Neural cell (in vitro differentiated cells): ENCODE measurements at regions not wholly inside any gene's neighbourhood (a gene's known extent, or its start where the extent isn't known, plus 50 kb on each side); places are given as distances from the start of the nearest gene placed in this dataset.

ENCODE experiments used
- H2AFZ ChIP-seq: fragments of 200-600, 300-800 bp; sonication (generic), shearing (Covaris generic); 2 replicates; pipeline ENCODE4 v1.6.0; 2014; ENCODE audit warnings: low read depth, mild to moderate bottlenecking, antibody characterized with exemption, low read length, moderate library complexity
- H3F3A ChIP-seq: fragments of 200-600 bp; shearing (Covaris generic); 2 replicates; pipeline ENCODE4 v1.6.1; 2016; ENCODE audit warnings: mild to moderate bottlenecking, moderate library complexity, mixed read lengths, antibody characterized with exemption, low read length; ENCODE audit not compliant: insufficient read depth, poor library complexity, severe bottlenecking
- H3K27ac ChIP-seq: fragments of 200-600, 300-800 bp; sonication (generic), shearing (Covaris generic); 2 replicates; pipeline ENCODE4 v1.5.1; 2014; ENCODE audit warnings: mild to moderate bottlenecking, low read length, moderate library complexity
- H3K27me3 ChIP-seq: fragments of 300-800, 200-600 bp; sonication (generic), shearing (Covaris generic); 2 replicates; pipeline ENCODE4 v1.6.0; 2014; ENCODE audit warnings: mild to moderate bottlenecking, low read depth, low read length, moderate library complexity; ENCODE audit not compliant: insufficient read depth
- H3K36me3 ChIP-seq: fragments of 300-800, 200-600 bp; sonication (generic), shearing (Covaris generic); 2 replicates; pipeline ENCODE4 v1.5.1; 2014; ENCODE audit warnings: mild to moderate bottlenecking, antibody characterized with exemption, low read length, moderate library complexity; ENCODE audit not compliant: insufficient read depth
- H3K4me2 ChIP-seq: fragments of 300-800, 200-600 bp; sonication (generic), shearing (Covaris generic); 2 replicates; pipeline ENCODE4 v1.6.0; 2014; ENCODE audit warnings: mild to moderate bottlenecking, low read length
- H3K4me3 ChIP-seq: fragments of 300-800, 200-600 bp; sonication (generic), shearing (Covaris generic); 2 replicates; pipeline ENCODE4 v1.5.1; 2014; ENCODE audit warnings: mild to moderate bottlenecking, low read length, moderate library complexity
- H3K79me2 ChIP-seq: fragments of 200-600 bp; shearing (Covaris generic); replicated peaks from 2 replicates; pipeline ENCODE4 v1.6.0; 2014; ENCODE audit warnings: mild to moderate bottlenecking, low read length, moderate library complexity; ENCODE audit not compliant: insufficient read depth
- H3K9ac ChIP-seq: fragments of 300-800, 200-600 bp; sonication (generic), shearing (Covaris generic); 2 replicates; pipeline ENCODE4 v1.6.1; 2016; ENCODE audit warnings: mild to moderate bottlenecking, low read length, mixed read lengths
- H3K9me2 ChIP-seq: fragments of 200-600 bp; shearing (Covaris generic); 2 replicates; pipeline ENCODE4 v1.6.1; 2016; ENCODE audit warnings: mild to moderate bottlenecking, low read length, mixed read lengths; ENCODE audit not compliant: insufficient read depth
- H3K9me3 ChIP-seq: fragments of 200-600, 300-800 bp; sonication (generic), shearing (Covaris generic); 2 replicates; pipeline ENCODE4 v1.6.1; 2016; ENCODE audit warnings: mild to moderate bottlenecking, mixed run types, low read length, moderate library complexity, mixed read lengths
- H4K20me1 ChIP-seq: fragments of 200-600 bp; shearing (Covaris generic); 2 replicates; pipeline ENCODE4 v1.6.1; 2016; ENCODE audit warnings: mild to moderate bottlenecking, mixed run types; ENCODE audit not compliant: insufficient read depth
- CTCF ChIP-seq: fragments of 450-650 bp; IDR thresholded peaks from 2 replicates; pipeline ENCODE4 v1.5.1; 2014; ENCODE audit warnings: antibody characterized with exemption, mild to moderate bottlenecking, moderate library complexity; ENCODE audit not compliant: poor library complexity, severe bottlenecking
- EP300 ChIP-seq: fragments of 450-650 bp; conservative IDR thresholded peaks from 2 replicates; pipeline ENCODE4 v1.6.1; 2014; ENCODE audit warnings: antibody characterized with exemption, mild to moderate bottlenecking, moderate library complexity; ENCODE audit not compliant: poor library complexity, severe bottlenecking
- EZH2 ChIP-seq: fragments of 200-600, 300-800 bp; shearing (Covaris generic), sonication (generic); IDR thresholded peaks from 2 replicates; pipeline ENCODE4 v1.6.1; 2014; ENCODE audit warnings: antibody characterized with exemption, low read length, borderline replicate concordance, mild to moderate bottlenecking; ENCODE audit not compliant: insufficient read depth, poor library complexity, severe bottlenecking
- MXI1 ChIP-seq: fragments of 450-650 bp; conservative IDR thresholded peaks from 2 replicates; pipeline ENCODE4 v1.6.1; 2014; ENCODE audit warnings: antibody characterized with exemption, mild to moderate bottlenecking; ENCODE audit not compliant: poor library complexity, severe bottlenecking
- POLR2AphosphoS5 ChIP-seq: IDR thresholded peaks from 2 replicates; pipeline ENCODE4 v1.6.1; 2012
- RAD21 ChIP-seq: fragments of 450-650 bp; conservative IDR thresholded peaks from 2 replicates; pipeline ENCODE4 v1.6.1; 2014; ENCODE audit warnings: antibody characterized with exemption, mild to moderate bottlenecking, moderate library complexity
- TAF1 ChIP-seq: IDR thresholded peaks from 2 replicates; pipeline ENCODE4 v1.6.1; 2012; ENCODE audit warnings: low read depth
- TF ChIP-seq, protein P1 (sequence below): IDR thresholded peaks from 2 replicates; pipeline ENCODE4 v1.6.1; 2012; ENCODE audit warnings: borderline replicate concordance

GRCh38 chr5:3392306-3392939 lies 203.2 kb upstream of the IRX1 start:
- H3K4me2 ChIP-seq = no peak overlapping the region
- no peaks in the 10 kb centered on the region for H4K20me1 ChIP-seq
- no peak overlapping the region for H3K27ac ChIP-seq
- no peaks in the 10 kb centered on the region for H3K79me2 ChIP-seq
- H3K36me3 ChIP-seq = no peaks in the 10 kb centered on the region
- peaks cover 3% of the 10 kb centered on the region for H3K27me3 ChIP-seq
- no peak overlapping the region for H3K9ac ChIP-seq
- no peak overlapping the region for H3K4me3 ChIP-seq
- no peaks in the 10 kb centered on the region for H3K9me2 ChIP-seq
- no peak overlapping the region for H2AFZ ChIP-seq
- no peak for TF ChIP-seq MXI1
- no peak for TF ChIP-seq EZH2
- TF ChIP-seq EP300 = no peak
- TF ChIP-seq TAF1 = no peak
- no peak for TF ChIP-seq CTCF
- TF ChIP-seq RAD21 = no peak
- no peaks in the 10 kb centered on the region for H3F3A ChIP-seq
- no peaks in the 10 kb centered on the region for H3K9me3 ChIP-seq

DNA sequence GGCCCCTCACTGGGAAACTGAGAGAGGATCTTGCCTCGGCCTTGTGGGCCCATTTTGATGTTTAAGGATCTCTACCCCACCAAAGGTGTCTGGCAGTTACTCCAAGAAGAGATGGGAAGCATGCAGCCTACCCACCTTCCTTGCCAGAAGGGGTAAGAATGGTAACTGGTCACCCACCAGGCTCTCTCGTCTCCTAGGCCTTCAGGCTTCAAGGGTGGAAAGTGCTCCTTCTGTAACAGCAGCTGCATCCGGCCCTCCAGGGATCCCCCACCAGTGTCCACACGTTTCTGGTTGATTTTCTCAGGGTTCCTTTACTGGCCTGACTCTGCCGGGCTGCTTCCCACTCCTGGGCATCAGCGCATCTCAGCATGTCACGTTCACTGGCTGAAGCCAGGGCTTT lies 204.4 kb upstream of the IRX1 start:
- H2AFZ ChIP-seq = no peak overlapping the region
- peaks cover 3% of the 10 kb centered on the region for H3K27me3 ChIP-seq
- H3K79me2 ChIP-seq = no peaks in the 10 kb centered on the region

GRCh38 chr5:3389471-3390026 lies 206.1 kb upstream of the IRX1 start:
- Histone ChIP-seq H4K20me1 (no peaks in the 10 kb centered on the region), H3K9ac (no peak overlapping the region), H3K36me3 (no peaks in the 10 kb centered on the region), H3K4me2 (no peak overlapping the region), H3K9me3 (no peaks in the 10 kb centered on the region), H3K9me2 (no peaks in the 10 kb centered on the region), H3K4me3 (no peak overlapping the region), H2AFZ (no peak overlapping the region), H3K79me2 (no peaks in the 10 kb centered on the region), H3F3A (no peaks in the 10 kb centered on the region), H3K27ac (no peak overlapping the region), H3K27me3 (peaks cover 3% of the 10 kb centered on the region)
- TF ChIP-seq MXI1 (no peak), EZH2 (no peak), POLR2AphosphoS5 (no peak), RAD21 (no peak), TAF1 (no peak)
- TF ChIP-seq, protein P1, sequence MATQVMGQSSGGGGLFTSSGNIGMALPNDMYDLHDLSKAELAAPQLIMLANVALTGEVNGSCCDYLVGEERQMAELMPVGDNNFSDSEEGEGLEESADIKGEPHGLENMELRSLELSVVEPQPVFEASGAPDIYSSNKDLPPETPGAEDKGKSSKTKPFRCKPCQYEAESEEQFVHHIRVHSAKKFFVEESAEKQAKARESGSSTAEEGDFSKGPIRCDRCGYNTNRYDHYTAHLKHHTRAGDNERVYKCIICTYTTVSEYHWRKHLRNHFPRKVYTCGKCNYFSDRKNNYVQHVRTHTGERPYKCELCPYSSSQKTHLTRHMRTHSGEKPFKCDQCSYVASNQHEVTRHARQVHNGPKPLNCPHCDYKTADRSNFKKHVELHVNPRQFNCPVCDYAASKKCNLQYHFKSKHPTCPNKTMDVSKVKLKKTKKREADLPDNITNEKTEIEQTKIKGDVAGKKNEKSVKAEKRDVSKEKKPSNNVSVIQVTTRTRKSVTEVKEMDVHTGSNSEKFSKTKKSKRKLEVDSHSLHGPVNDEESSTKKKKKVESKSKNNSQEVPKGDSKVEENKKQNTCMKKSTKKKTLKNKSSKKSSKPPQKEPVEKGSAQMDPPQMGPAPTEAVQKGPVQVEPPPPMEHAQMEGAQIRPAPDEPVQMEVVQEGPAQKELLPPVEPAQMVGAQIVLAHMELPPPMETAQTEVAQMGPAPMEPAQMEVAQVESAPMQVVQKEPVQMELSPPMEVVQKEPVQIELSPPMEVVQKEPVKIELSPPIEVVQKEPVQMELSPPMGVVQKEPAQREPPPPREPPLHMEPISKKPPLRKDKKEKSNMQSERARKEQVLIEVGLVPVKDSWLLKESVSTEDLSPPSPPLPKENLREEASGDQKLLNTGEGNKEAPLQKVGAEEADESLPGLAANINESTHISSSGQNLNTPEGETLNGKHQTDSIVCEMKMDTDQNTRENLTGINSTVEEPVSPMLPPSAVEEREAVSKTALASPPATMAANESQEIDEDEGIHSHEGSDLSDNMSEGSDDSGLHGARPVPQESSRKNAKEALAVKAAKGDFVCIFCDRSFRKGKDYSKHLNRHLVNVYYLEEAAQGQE = no peak

More for the DNA sequence above, 204.4 kb upstream of the IRX1 start:
- H3F3A ChIP-seq = no peaks in the 10 kb centered on the region
- no peak overlapping the region for H3K4me2 ChIP-seq
- H3K4me3 ChIP-seq = no peak overlapping the region
- H3K9ac ChIP-seq = no peak overlapping the region
- H3K9me2 ChIP-seq = no peaks in the 10 kb centered on the region
- H3K36me3 ChIP-seq = no peaks in the 10 kb centered on the region
- TF ChIP-seq TAF1 = no peak
- no peak overlapping the region for H3K27ac ChIP-seq
- no peaks in the 10 kb centered on the region for H4K20me1 ChIP-seq
- no peaks in the 10 kb centered on the region for H3K9me3 ChIP-seq
